PC-9 (cell line): ENCODE measurements at regions not wholly inside any gene's neighbourhood (a gene's known extent, or its start where the extent isn't known, plus 50 kb on each side); places are given as distances from the start of the nearest gene placed in this dataset.

Source experiments
- EZH2 ChIP-seq: fragments of 200-600 bp; sonication (generic); IDR thresholded peaks from 2 replicates; pipeline ENCODE4 v1.8.0; 2017; ENCODE audit warnings: antibody characterized with exemption, low read depth
- TF ChIP-seq, protein P1 (sequence below): fragments of 200-600 bp; sonication (generic); conservative IDR thresholded peaks from 2 replicates; pipeline ENCODE4 v1.6.1; 2017; ENCODE audit warnings: mixed run types, antibody characterized with exemption, mild to moderate bottlenecking, moderate library complexity

DNA sequence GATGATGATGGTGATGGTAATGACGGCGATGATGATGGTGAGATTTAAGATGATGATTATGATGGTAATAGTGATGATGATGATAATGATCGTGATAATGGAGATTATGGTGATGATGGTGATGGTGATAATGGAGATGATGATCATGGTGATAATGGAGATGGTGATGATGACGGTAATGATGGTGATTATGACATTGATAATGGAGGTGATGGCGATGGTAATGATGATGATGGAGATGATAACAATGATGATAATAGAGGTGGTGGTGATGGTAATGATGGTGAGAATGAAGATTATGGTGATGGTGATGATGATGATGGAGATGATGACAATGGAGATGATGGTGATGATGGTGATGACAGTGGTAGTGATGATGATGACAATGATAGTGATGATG, 69.7 kb downstream of the MED10 start:
- TF ChIP-seq, protein P1, sequence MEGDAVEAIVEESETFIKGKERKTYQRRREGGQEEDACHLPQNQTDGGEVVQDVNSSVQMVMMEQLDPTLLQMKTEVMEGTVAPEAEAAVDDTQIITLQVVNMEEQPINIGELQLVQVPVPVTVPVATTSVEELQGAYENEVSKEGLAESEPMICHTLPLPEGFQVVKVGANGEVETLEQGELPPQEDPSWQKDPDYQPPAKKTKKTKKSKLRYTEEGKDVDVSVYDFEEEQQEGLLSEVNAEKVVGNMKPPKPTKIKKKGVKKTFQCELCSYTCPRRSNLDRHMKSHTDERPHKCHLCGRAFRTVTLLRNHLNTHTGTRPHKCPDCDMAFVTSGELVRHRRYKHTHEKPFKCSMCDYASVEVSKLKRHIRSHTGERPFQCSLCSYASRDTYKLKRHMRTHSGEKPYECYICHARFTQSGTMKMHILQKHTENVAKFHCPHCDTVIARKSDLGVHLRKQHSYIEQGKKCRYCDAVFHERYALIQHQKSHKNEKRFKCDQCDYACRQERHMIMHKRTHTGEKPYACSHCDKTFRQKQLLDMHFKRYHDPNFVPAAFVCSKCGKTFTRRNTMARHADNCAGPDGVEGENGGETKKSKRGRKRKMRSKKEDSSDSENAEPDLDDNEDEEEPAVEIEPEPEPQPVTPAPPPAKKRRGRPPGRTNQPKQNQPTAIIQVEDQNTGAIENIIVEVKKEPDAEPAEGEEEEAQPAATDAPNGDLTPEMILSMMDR: no peak
- TF ChIP-seq EZH2: no peak
